ENCODE measurements at regions not wholly inside any gene's neighbourhood (a gene's known extent, or its start where the extent isn't known, plus 50 kb on each side); places are given as distances from the start of the nearest gene placed in this dataset.

- TF ChIP-seq CTCF (IDR thresholded peaks at IDR 0.05): no peak
- no peak for TF ChIP-seq ZFX (IDR thresholded peaks at IDR 0.05; ENCODE audit: borderline replicate concordance)
Observed at GRCh38 chr7:52753855-52754254, 281.6 kb upstream of the POM121L12 start.

Measured in 22Rv1 (cell line).